ENCODE measurements at regions not wholly inside any gene's neighbourhood (a gene's known extent, or its start where the extent isn't known, plus 50 kb on each side); places are given as distances from the start of the nearest gene placed in this dataset.

DNA sequence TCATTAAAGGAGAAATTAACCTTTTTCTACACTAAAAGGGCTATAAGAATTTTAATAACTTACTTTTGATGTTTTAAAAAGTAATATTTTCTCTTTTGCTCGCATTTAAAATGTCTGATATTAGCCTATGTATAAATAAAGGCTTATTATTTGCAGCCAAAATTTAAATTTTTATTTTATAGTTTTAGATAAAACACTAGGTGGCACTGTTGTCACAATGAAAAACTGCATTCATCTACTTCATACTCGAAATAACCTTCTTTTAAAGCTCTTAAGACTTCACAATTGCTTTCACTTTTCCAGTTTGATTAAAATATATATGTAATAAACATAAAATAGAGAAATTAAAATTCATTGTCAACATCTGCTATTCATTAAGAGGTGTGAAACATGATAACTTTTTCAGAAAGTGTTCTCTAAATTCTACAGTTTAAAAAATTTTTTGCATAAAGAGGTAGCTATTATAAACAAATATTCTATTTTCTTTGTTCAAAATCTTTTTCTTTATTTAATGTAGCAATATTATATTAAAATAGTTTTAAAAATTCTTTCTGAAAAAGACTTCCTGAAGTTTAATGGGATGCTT, 78.8 kb upstream of the DEFB112 start:
- no CpG with 5 or more reads among the region's 2 CpGs for WGBS (ENCODE audit: insufficient coverage)
- H3K36me3 Mint-ChIP-seq: no peaks in the 10 kb centered on the region
- Histone ChIP-seq H3K4me2 (replicated peaks; ENCODE audit: extremely low read depth, low read length, poor library complexity, severe bottlenecking) (no peak overlapping the region), H3K27ac (ENCODE audit: low read depth in 1 of 2, low read length in 2 of 2) (no peak overlapping the region), H3K9me3 (replicated peaks in 1 of 2; ENCODE audit: control insufficient read depth in 1 of 2, insufficient read depth in 1 of 2, low read length in 2 of 2) (no peaks in the 10 kb centered on the region), H3K27me3 (ENCODE audit: control insufficient read depth in 2 of 2, insufficient read depth in 2 of 2, low read length in 2 of 2) (no peaks in the 10 kb centered on the region), H3K79me2 (ENCODE audit: insufficient read depth, low read length) (no peaks in the 10 kb centered on the region), H3K9ac (ENCODE audit: insufficient read depth, low read length, poor library complexity, severe bottlenecking) (no peak overlapping the region), H4K20me1 (ENCODE audit: insufficient read depth, low read length) (no peaks in the 10 kb centered on the region), H3K4me3 (replicated peaks in 1 of 3; ENCODE audit: low read depth in 2 of 3, low read length in 3 of 3) (no peak overlapping the region), H2AFZ (ENCODE audit: insufficient read depth, low read depth, low read length, poor library complexity, severe bottlenecking) (no peak overlapping the region), H3K4me1 (ENCODE audit: control insufficient read depth in 1 of 2, insufficient read depth in 2 of 2, low read length in 2 of 2) (no peaks in the 10 kb centered on the region), H3K36me3 (replicated peaks in 1 of 2; ENCODE audit: control insufficient read depth in 1 of 2, insufficient read depth in 2 of 2, low read length in 2 of 2) (no peaks in the 10 kb centered on the region)
- TF ChIP-seq, protein P1, sequence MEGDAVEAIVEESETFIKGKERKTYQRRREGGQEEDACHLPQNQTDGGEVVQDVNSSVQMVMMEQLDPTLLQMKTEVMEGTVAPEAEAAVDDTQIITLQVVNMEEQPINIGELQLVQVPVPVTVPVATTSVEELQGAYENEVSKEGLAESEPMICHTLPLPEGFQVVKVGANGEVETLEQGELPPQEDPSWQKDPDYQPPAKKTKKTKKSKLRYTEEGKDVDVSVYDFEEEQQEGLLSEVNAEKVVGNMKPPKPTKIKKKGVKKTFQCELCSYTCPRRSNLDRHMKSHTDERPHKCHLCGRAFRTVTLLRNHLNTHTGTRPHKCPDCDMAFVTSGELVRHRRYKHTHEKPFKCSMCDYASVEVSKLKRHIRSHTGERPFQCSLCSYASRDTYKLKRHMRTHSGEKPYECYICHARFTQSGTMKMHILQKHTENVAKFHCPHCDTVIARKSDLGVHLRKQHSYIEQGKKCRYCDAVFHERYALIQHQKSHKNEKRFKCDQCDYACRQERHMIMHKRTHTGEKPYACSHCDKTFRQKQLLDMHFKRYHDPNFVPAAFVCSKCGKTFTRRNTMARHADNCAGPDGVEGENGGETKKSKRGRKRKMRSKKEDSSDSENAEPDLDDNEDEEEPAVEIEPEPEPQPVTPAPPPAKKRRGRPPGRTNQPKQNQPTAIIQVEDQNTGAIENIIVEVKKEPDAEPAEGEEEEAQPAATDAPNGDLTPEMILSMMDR (IDR thresholded peaks at IDR 0.05): peak; percentile 78
- DNase-seq: no peak
- H3K4me3 Mint-ChIP-seq: no peak overlapping the region
- peaks cover 0 to 4% (median 1%) of the 10 kb centered on the region in 3 donors for H3K27me3 Mint-ChIP-seq (ENCODE audit: low read depth in 3 of 3)
- no peak overlapping the region for H3K27ac Mint-ChIP-seq
- no peaks in the 10 kb centered on the region for H3K4me1 Mint-ChIP-seq
- no peaks in the 10 kb centered on the region for H3K9me3 Mint-ChIP-seq
- intact Hi-C loops (cut with micrococcal nuclease): no loop called here

DNA sequence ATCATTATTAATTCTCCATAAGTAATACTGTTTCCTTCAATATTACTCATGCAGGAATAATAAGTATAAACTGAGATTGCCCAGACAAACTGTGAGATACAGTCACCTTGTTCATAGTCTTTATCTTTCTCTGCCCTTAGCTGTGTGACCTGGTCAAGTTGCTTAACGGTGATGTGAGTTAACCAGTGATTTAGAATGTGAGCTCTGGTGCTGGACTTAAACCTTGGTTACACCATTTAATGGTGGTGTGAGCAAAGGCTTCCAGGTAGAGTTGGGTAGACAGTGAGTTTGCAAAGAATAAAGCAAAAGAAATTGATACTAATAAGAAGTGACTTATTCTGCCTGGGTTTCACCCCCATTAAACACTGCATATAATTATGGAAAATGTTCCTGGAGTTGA, 86.2 kb upstream of the DEFB112 start:
- Histone ChIP-seq H3K27me3 (ENCODE audit: control insufficient read depth in 2 of 2, insufficient read depth in 2 of 2, low read length in 2 of 2) (no peaks in the 10 kb centered on the region), H3K36me3 (replicated peaks in 1 of 2; ENCODE audit: control insufficient read depth in 1 of 2, insufficient read depth in 2 of 2, low read length in 2 of 2) (no peaks in the 10 kb centered on the region), H3K27ac (ENCODE audit: low read depth in 1 of 2, low read length in 2 of 2) (no peak overlapping the region), H3K9ac (ENCODE audit: insufficient read depth, low read length, poor library complexity, severe bottlenecking) (no peak overlapping the region), H4K20me1 (ENCODE audit: insufficient read depth, low read length) (no peaks in the 10 kb centered on the region), H3K4me3 (replicated peaks in 1 of 3; ENCODE audit: low read depth in 2 of 3, low read length in 3 of 3) (no peak overlapping the region), H3K4me2 (replicated peaks; ENCODE audit: extremely low read depth, low read length, poor library complexity, severe bottlenecking) (no peak overlapping the region), H2AFZ (ENCODE audit: insufficient read depth, low read depth, low read length, poor library complexity, severe bottlenecking) (no peak overlapping the region), H3K79me2 (ENCODE audit: insufficient read depth, low read length) (no peaks in the 10 kb centered on the region), H3K9me3 (replicated peaks in 1 of 2; ENCODE audit: control insufficient read depth in 1 of 2, insufficient read depth in 1 of 2, low read length in 2 of 2) (no peaks in the 10 kb centered on the region), H3K4me1 (ENCODE audit: control insufficient read depth in 1 of 2, insufficient read depth in 2 of 2, low read length in 2 of 2) (no peaks in the 10 kb centered on the region)
- no peak overlapping the region for H3K4me3 Mint-ChIP-seq
- no peak for DNase-seq
- WGBS (ENCODE audit: insufficient coverage): no CpG with 5 or more reads among the region's 1 CpG
- H3K27ac Mint-ChIP-seq: no peak overlapping the region
- intact Hi-C loops (cut with micrococcal nuclease): no loop called here
- no peaks in the 10 kb centered on the region for H3K9me3 Mint-ChIP-seq
- H3K4me1 Mint-ChIP-seq: no peaks in the 10 kb centered on the region
- no peaks in the 10 kb centered on the region for H3K36me3 Mint-ChIP-seq
- peaks cover 0 to 1% (median 0%) of the 10 kb centered on the region in 3 donors for H3K27me3 Mint-ChIP-seq (ENCODE audit: low read depth in 3 of 3)
- TF ChIP-seq, protein P1 (IDR thresholded peaks at IDR 0.05): no peak
